Stimulated activated CD8-positive, alpha-beta memory T cell treated with anti-CD3 and anti-CD28 coated beads, Interleukin-7, amount 100 ng/mL, for 4 hours (primary cell): ENCODE measurements at regions not wholly inside any gene's neighbourhood (a gene's known extent, or its start where the extent isn't known, plus 50 kb on each side); places are given as distances from the start of the nearest gene placed in this dataset.

Experiments
- DNase-seq, 2 donors: peaks; one replicate each; pipeline ENCODE4 v3.0.0-alpha.2; 2020; ENCODE audit warnings: low read depth in 2 of 2

GRCh38 chr21:38984982-38985567, 179.3 kb downstream of the ETS2 start:
- no peak for DNase-seq

GRCh38 chr21:38984568-38984967, 178.8 kb downstream of the ETS2 start:
- no peak for DNase-seq

GRCh38 chr21:38983560-38983959, 177.8 kb downstream of the ETS2 start:
- DNase-seq: no peak

GRCh38 chr21:38982804-38983203, 177.1 kb downstream of the ETS2 start:
- DNase-seq: no peak

- DNase-seq: no peak
Observed at GRCh38 chr21:38982096-38982495, 176.4 kb downstream of the ETS2 start.

- DNase-seq: no peak
Observed at GRCh38 chr21:38980416-38981313, 174.9 kb downstream of the ETS2 start.

- DNase-seq: no peak
Observed at GRCh38 chr21:38979271-38980121, 173.8 kb downstream of the ETS2 start.

GRCh38 chr21:38976900-38977299, 171.2 kb downstream of the ETS2 start:
- no peak for DNase-seq

- DNase-seq: no peak
Observed at GRCh38 chr21:38973552-38973951, 167.8 kb downstream of the ETS2 start.

- no peak for DNase-seq
Observed at GRCh38 chr21:38972078-38972477, 166.3 kb downstream of the ETS2 start.

- DNase-seq: no peak
Observed at GRCh38 chr21:38970765-38971164, 165.0 kb downstream of the ETS2 start.

GRCh38 chr21:38968887-38969543, 163.3 kb downstream of the ETS2 start:
- DNase-seq: no peak

GRCh38 chr21:38965910-38966504, 160.3 kb downstream of the ETS2 start:
- DNase-seq: no peak

- DNase-seq: no peak
Observed at GRCh38 chr21:38965241-38965640, 159.5 kb downstream of the ETS2 start.

GRCh38 chr21:38963006-38963405, 157.3 kb downstream of the ETS2 start:
- no peak for DNase-seq

GRCh38 chr21:38960251-38960650, 154.5 kb downstream of the ETS2 start:
- no peak for DNase-seq

- no peak for DNase-seq
Observed at GRCh38 chr21:38959692-38960061, 153.9 kb downstream of the ETS2 start.

- DNase-seq: no peak
Observed at GRCh38 chr21:38958940-38959691, 153.4 kb downstream of the ETS2 start.

GRCh38 chr21:38958323-38958705, 152.6 kb downstream of the ETS2 start:
- DNase-seq: no peak

- DNase-seq: no peak
Observed at GRCh38 chr21:38957575-38958322, 152.0 kb downstream of the ETS2 start.
